GM12875 (cell line): ENCODE measurements at regions not wholly inside any gene's neighbourhood (a gene's known extent, or its start where the extent isn't known, plus 50 kb on each side); places are given as distances from the start of the nearest gene placed in this dataset.

Source experiments
- H3K4me3 ChIP-seq: one replicate; pipeline ENCODE4 v1.5.1; 2011; ENCODE audit warnings: low read depth, low read length, control low read depth
- CTCF ChIP-seq: IDR thresholded peaks from 2 replicates; pipeline ENCODE4 v1.5.1; 2011; ENCODE audit warnings: low read depth, mild to moderate bottlenecking, control low read depth, inconsistent platforms, low read length, moderate library complexity, borderline replicate concordance; ENCODE audit not compliant: insufficient read depth

GRCh38 chr6:135633573-135633972 is 136.0 kb upstream of the AHI1 start:
- TF ChIP-seq CTCF = no peak
- H3K4me3 ChIP-seq = no peak overlapping the region

GRCh38 chr6:135637701-135638100 is 140.2 kb upstream of the AHI1 start:
- no peak for TF ChIP-seq CTCF
- H3K4me3 ChIP-seq = no peak overlapping the region

- no peak for TF ChIP-seq CTCF
- H3K4me3 ChIP-seq = no peak overlapping the region
Measured at GRCh38 chr6:135638108-135638507, 140.6 kb upstream of the AHI1 start.

- no peak for TF ChIP-seq CTCF
- H3K4me3 ChIP-seq = no peak overlapping the region
Measured at GRCh38 chr6:135640048-135640447, 142.5 kb upstream of the AHI1 start.

- no peak for TF ChIP-seq CTCF
- H3K4me3 ChIP-seq = no peak overlapping the region
Measured at GRCh38 chr6:135640449-135641111, 143.0 kb upstream of the AHI1 start.

GRCh38 chr6:135642912-135643311 is 145.4 kb upstream of the AHI1 start:
- H3K4me3 ChIP-seq = no peak overlapping the region
- no peak for TF ChIP-seq CTCF

- TF ChIP-seq CTCF = no peak
- no peak overlapping the region for H3K4me3 ChIP-seq
Measured at GRCh38 chr6:135644394-135644793, 146.9 kb upstream of the AHI1 start.
